Kidney epithelial cell (primary cell): ENCODE measurements at regions not wholly inside any gene's neighbourhood (a gene's known extent, or its start where the extent isn't known, plus 50 kb on each side); places are given as distances from the start of the nearest gene placed in this dataset.
"Not testable (repeated sequence)": the region's sequence is repeated elsewhere in the genome, so short reads cannot be mapped to it uniquely, and the experiment has no call there.

ENCODE experiments used
- DNase-seq: peaks from one replicate; pipeline ENCODE4 v3.0.0-alpha.2; 2010; ENCODE audit warnings: low read depth
- H3K27me3 ChIP-seq: 2 replicates; pipeline ENCODE4 v1.6.0; 2011; ENCODE audit warnings: low read length; ENCODE audit not compliant: control insufficient read depth, insufficient read depth
- H3K36me3 ChIP-seq: 2 replicates; pipeline ENCODE4 v1.5.1; 2011; ENCODE audit warnings: low read length; ENCODE audit not compliant: control insufficient read depth, insufficient read depth
- H3K4me3 ChIP-seq: 2 replicates; pipeline ENCODE4 v1.5.1; 2011; ENCODE audit warnings: low read depth, mild to moderate bottlenecking, control low read depth, low read length
- CTCF ChIP-seq: IDR thresholded peaks from 2 replicates; pipeline ENCODE4 v1.5.1; 2011; ENCODE audit warnings: mild to moderate bottlenecking, moderate library complexity, low read length, control low read depth, inconsistent platforms; ENCODE audit not compliant: insufficient read depth, poor library complexity, severe bottlenecking

GRCh38 chr13:21242236-21242635 is 65.8 kb downstream of the MRPL57 start:
- Histone ChIP-seq H3K27me3 (no peaks in the 10 kb centered on the region), H3K36me3 (no peaks in the 10 kb centered on the region), H3K4me3 (no peak overlapping the region)
- no peak for TF ChIP-seq CTCF
- no peak for DNase-seq

- Histone ChIP-seq H3K27me3 (no peaks in the 10 kb centered on the region), H3K36me3 (no peaks in the 10 kb centered on the region), H3K4me3 (no peak overlapping the region)
- TF ChIP-seq CTCF, result no peak
- DNase-seq, result no peak
These were observed 66.8 kb downstream of the MRPL57 start for GRCh38 chr13:21243045-21243897.

GRCh38 chr13:21243898-21244184 is 67.4 kb downstream of the MRPL57 start:
- not testable (repeated sequence) for H3K27me3 ChIP-seq, DNase-seq, H3K36me3 ChIP-seq, H3K4me3 ChIP-seq

GRCh38 chr13:21246761-21247452 is 70.4 kb downstream of the MRPL57 start:
- no peak for TF ChIP-seq CTCF

GRCh38 chr13:21256351-21256761 is 79.9 kb downstream of the MRPL57 start:
- no peaks in the 10 kb centered on the region for H3K27me3 ChIP-seq
- TF ChIP-seq CTCF, result no peak
- no peak overlapping the region for H3K4me3 ChIP-seq
- no peak for DNase-seq
- H3K36me3 ChIP-seq, result no peaks in the 10 kb centered on the region

More at GRCh38 chr13:21246761-21247452, 70.4 kb downstream of the MRPL57 start:
- no peaks in the 10 kb centered on the region for H3K36me3 ChIP-seq
- DNase-seq, result no peak
- no peaks in the 10 kb centered on the region for H3K27me3 ChIP-seq
- H3K4me3 ChIP-seq, result no peak overlapping the region

- DNase-seq, result no peak
- Histone ChIP-seq H3K4me3 (no peak overlapping the region), H3K36me3 (no peaks in the 10 kb centered on the region), H3K27me3 (no peaks in the 10 kb centered on the region)
- TF ChIP-seq CTCF, result no peak
These were observed 80.4 kb downstream of the MRPL57 start for GRCh38 chr13:21256891-21257290.
